ENCODE measurements at regions not wholly inside any gene's neighbourhood (a gene's known extent, or its start where the extent isn't known, plus 50 kb on each side); places are given as distances from the start of the nearest gene placed in this dataset.

- FAIRE-seq (no peak), DNase-seq (ENCODE audit: low read depth, low spot score) (peak; percentile 14)
- H3K79me2 ChIP-seq (ENCODE audit: control insufficient read depth, insufficient read depth, low read length) = no peaks in the 10 kb centered on the region
- peak overlapping the region; percentile 86 for H3K4me2 ChIP-seq (ENCODE audit: insufficient read depth, low read length)
- H3K9me3 ChIP-seq (replicated peaks; ENCODE audit: control insufficient read depth, insufficient read depth, low read length) = no peaks in the 10 kb centered on the region
- H3K4me3 ChIP-seq (replicated peaks in 1 of 3; ENCODE audit: insufficient read depth in 1 of 3, low read depth in 1 of 3, low read length in 3 of 3) = no peak overlapping the region
- POLR2A ChIA-PET = no interaction called here
- peak overlapping the region; percentile 11 for H3K27ac ChIP-seq (ENCODE audit: insufficient read depth, low read depth, low read length)
- peak; percentile 60 for TF ChIP-seq FOS (IDR thresholded peaks at IDR 0.05; ENCODE audit: borderline replicate concordance, insufficient read depth, low read length)
- TF ChIP-seq GATA2 (IDR thresholded peaks at IDR 0.05; ENCODE audit: insufficient read depth, insufficient read length, low read depth, low read length) = peak; percentile 71
- no peak for TF ChIP-seq POLR2A (IDR thresholded peaks at IDR 0.05; ENCODE audit: low read depth, low read length)
- dilution Hi-C loops (cut with MboI; ENCODE audit: extremely low pct_ligation_motif_present, low sequenced_read_pairs) (no loop called here), intact Hi-C loops (cut with micrococcal nuclease) (loop anchor here (1.0 to 2.0 kb wide), 2 partner anchors 19 to 189 kb away; no protein-coding TSS in a partner anchor)
- CTCF ChIA-PET = interaction anchor here (0.6 to 2.0 kb wide), 12 partner anchors 12 to 616 kb away, joined by 3 to 10 read pairs (median 3); no protein-coding TSS in a partner anchor
- no peaks in the 10 kb centered on the region for H3K36me3 ChIP-seq (ENCODE audit: control insufficient read depth in 2 of 2, extremely low read depth in 1 of 2, insufficient read depth in 2 of 2, low read length in 2 of 2)
- no peak overlapping the region for H2AFZ ChIP-seq (ENCODE audit: low read depth, low read length)
- H3K27me3 ChIP-seq (ENCODE audit: control insufficient read depth in 2 of 2, insufficient read depth in 2 of 2, low read length in 2 of 2) = no peaks in the 10 kb centered on the region
- H3K4me1 ChIP-seq (ENCODE audit: control insufficient read depth, extremely low read depth, insufficient read depth, low read length) = peaks cover 27% of the 10 kb centered on the region
- H3K9ac ChIP-seq (replicated peaks; ENCODE audit: extremely low read depth, insufficient read depth, low read length) = no peak overlapping the region
- no peaks in the 10 kb centered on the region for H4K20me1 ChIP-seq (replicated peaks; ENCODE audit: control insufficient read depth, extremely low read depth, insufficient read depth, low read length)
- no TSS peak for BruUV-seq (replicated peaks)
- no peaks in the 10 kb centered on the region for H3K9me1 ChIP-seq (replicated peaks; ENCODE audit: control insufficient read depth, extremely low read depth, insufficient read depth, low read length)
These were observed 210.4 kb downstream of the ALDH8A1 start for GRCh38 chr6:134739299-134740026.

GRCh38 chr6:134738211-134738885 is 211.6 kb downstream of the ALDH8A1 start:
- CTCF ChIA-PET = interaction anchor here (1.1 kb wide), 1 partner anchor 18 kb away, joined by 4 read pairs; no protein-coding TSS in a partner anchor
- Histone ChIP-seq H3K9me1 (replicated peaks; ENCODE audit: control insufficient read depth, extremely low read depth, insufficient read depth, low read length) (no peaks in the 10 kb centered on the region), H3K4me1 (ENCODE audit: control insufficient read depth, extremely low read depth, insufficient read depth, low read length) (peaks cover 27% of the 10 kb centered on the region), H4K20me1 (replicated peaks; ENCODE audit: control insufficient read depth, extremely low read depth, insufficient read depth, low read length) (no peaks in the 10 kb centered on the region), H3K27me3 (ENCODE audit: control insufficient read depth in 2 of 2, insufficient read depth in 2 of 2, low read length in 2 of 2) (no peaks in the 10 kb centered on the region), H3K9me3 (replicated peaks; ENCODE audit: control insufficient read depth, insufficient read depth, low read length) (no peaks in the 10 kb centered on the region), H3K9ac (replicated peaks; ENCODE audit: extremely low read depth, insufficient read depth, low read length) (no peak overlapping the region), H3K36me3 (ENCODE audit: control insufficient read depth in 2 of 2, extremely low read depth in 1 of 2, insufficient read depth in 2 of 2, low read length in 2 of 2) (no peaks in the 10 kb centered on the region), H2AFZ (ENCODE audit: low read depth, low read length) (no peak overlapping the region), H3K4me3 (replicated peaks in 1 of 3; ENCODE audit: insufficient read depth in 1 of 3, low read depth in 1 of 3, low read length in 3 of 3) (no peak overlapping the region), H3K79me2 (ENCODE audit: control insufficient read depth, insufficient read depth, low read length) (no peaks in the 10 kb centered on the region), H3K27ac (ENCODE audit: insufficient read depth, low read depth, low read length) (no peak overlapping the region), H3K4me2 (ENCODE audit: insufficient read depth, low read length) (no peak overlapping the region)
- FAIRE-seq = no peak
- POLR2A ChIA-PET = no interaction called here
- no TSS peak for BruUV-seq (replicated peaks)
- dilution Hi-C loops (cut with MboI; ENCODE audit: extremely low pct_ligation_motif_present, low sequenced_read_pairs) = no loop called here
- intact Hi-C loops (cut with micrococcal nuclease) = no loop called here
- TF ChIP-seq JUN (IDR thresholded peaks at IDR 0.05; ENCODE audit: borderline replicate concordance, insufficient read depth, insufficient read length, low read depth) (no peak), GATA2 (IDR thresholded peaks at IDR 0.05; ENCODE audit: insufficient read depth, insufficient read length, low read depth, low read length) (no peak), FOS (IDR thresholded peaks at IDR 0.05; ENCODE audit: borderline replicate concordance, insufficient read depth, low read length) (no peak), POLR2AphosphoS5 (IDR thresholded peaks at IDR 0.05; ENCODE audit: insufficient read depth, low read depth, low read length) (no peak), EZH2 (IDR thresholded peaks at IDR 0.05; ENCODE audit: borderline replicate concordance, low read depth, low read length, severe bottlenecking) (no peak), POLR2A (IDR thresholded peaks at IDR 0.05; ENCODE audit: low read depth, low read length) (no peak), MYC (IDR thresholded peaks at IDR 0.05; ENCODE audit: low read depth, low read length) (no peak)
- TF ChIP-seq, protein P1, sequence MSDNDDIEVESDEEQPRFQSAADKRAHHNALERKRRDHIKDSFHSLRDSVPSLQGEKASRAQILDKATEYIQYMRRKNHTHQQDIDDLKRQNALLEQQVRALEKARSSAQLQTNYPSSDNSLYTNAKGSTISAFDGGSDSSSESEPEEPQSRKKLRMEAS (IDR thresholded peaks at IDR 0.05; ENCODE audit: insufficient read depth, insufficient read length) = no peak
- TF ChIP-seq, protein P2, sequence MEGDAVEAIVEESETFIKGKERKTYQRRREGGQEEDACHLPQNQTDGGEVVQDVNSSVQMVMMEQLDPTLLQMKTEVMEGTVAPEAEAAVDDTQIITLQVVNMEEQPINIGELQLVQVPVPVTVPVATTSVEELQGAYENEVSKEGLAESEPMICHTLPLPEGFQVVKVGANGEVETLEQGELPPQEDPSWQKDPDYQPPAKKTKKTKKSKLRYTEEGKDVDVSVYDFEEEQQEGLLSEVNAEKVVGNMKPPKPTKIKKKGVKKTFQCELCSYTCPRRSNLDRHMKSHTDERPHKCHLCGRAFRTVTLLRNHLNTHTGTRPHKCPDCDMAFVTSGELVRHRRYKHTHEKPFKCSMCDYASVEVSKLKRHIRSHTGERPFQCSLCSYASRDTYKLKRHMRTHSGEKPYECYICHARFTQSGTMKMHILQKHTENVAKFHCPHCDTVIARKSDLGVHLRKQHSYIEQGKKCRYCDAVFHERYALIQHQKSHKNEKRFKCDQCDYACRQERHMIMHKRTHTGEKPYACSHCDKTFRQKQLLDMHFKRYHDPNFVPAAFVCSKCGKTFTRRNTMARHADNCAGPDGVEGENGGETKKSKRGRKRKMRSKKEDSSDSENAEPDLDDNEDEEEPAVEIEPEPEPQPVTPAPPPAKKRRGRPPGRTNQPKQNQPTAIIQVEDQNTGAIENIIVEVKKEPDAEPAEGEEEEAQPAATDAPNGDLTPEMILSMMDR (IDR thresholded peaks at IDR 0.05; ENCODE audit: extremely low read depth in 1 of 2, insufficient read depth in 1 of 2, low read depth in 1 of 2, low read length in 2 of 2) = no peak
- no peak for DNase-seq (ENCODE audit: low read depth, low spot score)

Data from endothelial cell of umbilical vein (primary cell).